ENCODE measurements at regions not wholly inside any gene's neighbourhood (a gene's known extent, or its start where the extent isn't known, plus 50 kb on each side); places are given as distances from the start of the nearest gene placed in this dataset.

GRCh38 chr5:117160391-117160790 lies 585.8 kb upstream of the SEMA6A start:
- TF ChIP-seq POLR2AphosphoS5 (IDR thresholded peaks at IDR 0.05; ENCODE audit: low read depth, low read length) = no peak
- no peak for TF ChIP-seq POLR2A (IDR thresholded peaks at IDR 0.05; ENCODE audit: low read depth, low read length)
- TF ChIP-seq TAF1 (IDR thresholded peaks at IDR 0.05; ENCODE audit: borderline replicate concordance, low read depth, low read length) = no peak

All from GM12892 (cell line).